ENCODE measurements at regions not wholly inside any gene's neighbourhood (a gene's known extent, or its start where the extent isn't known, plus 50 kb on each side); places are given as distances from the start of the nearest gene placed in this dataset.

DNA sequence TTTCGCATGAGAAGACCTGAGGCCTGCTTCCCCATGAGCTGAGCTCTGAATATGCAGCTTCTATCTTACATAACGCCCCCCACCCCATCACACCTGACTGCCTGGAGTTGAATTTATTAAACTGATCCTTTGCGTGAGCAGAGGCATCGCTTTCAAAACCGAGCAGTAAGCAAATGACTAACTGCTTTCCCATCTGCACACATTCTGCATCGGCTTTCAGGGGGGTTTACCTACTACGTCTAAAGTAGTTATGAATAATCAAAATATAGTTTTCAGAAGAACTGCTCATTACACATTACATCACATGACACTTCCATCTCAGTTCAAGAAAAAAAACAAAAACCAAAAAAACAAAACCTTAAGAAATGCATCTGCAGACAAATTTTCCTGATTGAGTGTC is 54.7 kb upstream of the EGR2 start:
- Histone ChIP-seq H3K27me3 (ENCODE audit: control insufficient read depth in 2 of 2, insufficient read depth in 2 of 2, low read length in 2 of 2) (no peaks in the 10 kb centered on the region), H3K9me1 (replicated peaks; ENCODE audit: control insufficient read depth, extremely low read depth, insufficient read depth, low read length) (no peaks in the 10 kb centered on the region), H3K27ac (ENCODE audit: insufficient read depth, low read depth, low read length) (no peak overlapping the region), H2AFZ (ENCODE audit: low read depth, low read length) (no peak overlapping the region), H3K4me2 (ENCODE audit: insufficient read depth, low read length) (no peak overlapping the region), H3K9ac (replicated peaks; ENCODE audit: extremely low read depth, insufficient read depth, low read length) (no peak overlapping the region), H3K4me1 (ENCODE audit: control insufficient read depth, extremely low read depth, insufficient read depth, low read length) (no peaks in the 10 kb centered on the region), H3K4me3 (replicated peaks in 1 of 3; ENCODE audit: insufficient read depth in 1 of 3, low read depth in 1 of 3, low read length in 3 of 3) (no peak overlapping the region), H3K9me3 (replicated peaks; ENCODE audit: control insufficient read depth, insufficient read depth, low read length) (no peaks in the 10 kb centered on the region), H3K36me3 (ENCODE audit: control insufficient read depth in 2 of 2, extremely low read depth in 1 of 2, insufficient read depth in 2 of 2, low read length in 2 of 2) (no peaks in the 10 kb centered on the region), H3K79me2 (ENCODE audit: control insufficient read depth, insufficient read depth, low read length) (no peaks in the 10 kb centered on the region), H4K20me1 (replicated peaks; ENCODE audit: control insufficient read depth, extremely low read depth, insufficient read depth, low read length) (no peaks in the 10 kb centered on the region)
- DNase-seq (ENCODE audit: low read depth, low spot score) = no peak
- intact Hi-C loops (cut with micrococcal nuclease) = no loop called here
- no TSS peak for BruUV-seq (replicated peaks)
- ChIA-PET POLR2A (no interaction called here), CTCF (interaction anchor here (0.9 to 1.5 kb wide), 2 partner anchors 9 to 10 kb away, joined by 3 read pairs; no protein-coding TSS in a partner anchor)
- dilution Hi-C loops (cut with MboI; ENCODE audit: extremely low pct_ligation_motif_present, low sequenced_read_pairs) = no loop called here
- FAIRE-seq = no peak
- no peak for TF ChIP-seq POLR2A (IDR thresholded peaks at IDR 0.05; ENCODE audit: low read depth, low read length)
- TF ChIP-seq, protein P1, sequence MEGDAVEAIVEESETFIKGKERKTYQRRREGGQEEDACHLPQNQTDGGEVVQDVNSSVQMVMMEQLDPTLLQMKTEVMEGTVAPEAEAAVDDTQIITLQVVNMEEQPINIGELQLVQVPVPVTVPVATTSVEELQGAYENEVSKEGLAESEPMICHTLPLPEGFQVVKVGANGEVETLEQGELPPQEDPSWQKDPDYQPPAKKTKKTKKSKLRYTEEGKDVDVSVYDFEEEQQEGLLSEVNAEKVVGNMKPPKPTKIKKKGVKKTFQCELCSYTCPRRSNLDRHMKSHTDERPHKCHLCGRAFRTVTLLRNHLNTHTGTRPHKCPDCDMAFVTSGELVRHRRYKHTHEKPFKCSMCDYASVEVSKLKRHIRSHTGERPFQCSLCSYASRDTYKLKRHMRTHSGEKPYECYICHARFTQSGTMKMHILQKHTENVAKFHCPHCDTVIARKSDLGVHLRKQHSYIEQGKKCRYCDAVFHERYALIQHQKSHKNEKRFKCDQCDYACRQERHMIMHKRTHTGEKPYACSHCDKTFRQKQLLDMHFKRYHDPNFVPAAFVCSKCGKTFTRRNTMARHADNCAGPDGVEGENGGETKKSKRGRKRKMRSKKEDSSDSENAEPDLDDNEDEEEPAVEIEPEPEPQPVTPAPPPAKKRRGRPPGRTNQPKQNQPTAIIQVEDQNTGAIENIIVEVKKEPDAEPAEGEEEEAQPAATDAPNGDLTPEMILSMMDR (IDR thresholded peaks at IDR 0.05; ENCODE audit: extremely low read depth in 1 of 2, insufficient read depth in 1 of 2, low read depth in 1 of 2, low read length in 2 of 2) = no peak
- no peak for TF ChIP-seq MYC (IDR thresholded peaks at IDR 0.05; ENCODE audit: low read depth, low read length)
- TF ChIP-seq GATA2 (IDR thresholded peaks at IDR 0.05; ENCODE audit: insufficient read depth, insufficient read length, low read depth, low read length) = no peak
- TF ChIP-seq, protein P2, sequence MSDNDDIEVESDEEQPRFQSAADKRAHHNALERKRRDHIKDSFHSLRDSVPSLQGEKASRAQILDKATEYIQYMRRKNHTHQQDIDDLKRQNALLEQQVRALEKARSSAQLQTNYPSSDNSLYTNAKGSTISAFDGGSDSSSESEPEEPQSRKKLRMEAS (IDR thresholded peaks at IDR 0.05; ENCODE audit: insufficient read depth, insufficient read length) = no peak
- TF ChIP-seq FOS (IDR thresholded peaks at IDR 0.05; ENCODE audit: borderline replicate concordance, insufficient read depth, low read length) = no peak
- TF ChIP-seq POLR2AphosphoS5 (IDR thresholded peaks at IDR 0.05; ENCODE audit: insufficient read depth, low read depth, low read length) = no peak
- no peak for TF ChIP-seq JUN (IDR thresholded peaks at IDR 0.05; ENCODE audit: borderline replicate concordance, insufficient read depth, insufficient read length, low read depth)
- no peak for TF ChIP-seq EZH2 (IDR thresholded peaks at IDR 0.05; ENCODE audit: borderline replicate concordance, low read depth, low read length, severe bottlenecking)

Data from endothelial cell of umbilical vein (primary cell).